ENCODE measurements at regions not wholly inside any gene's neighbourhood (a gene's known extent, or its start where the extent isn't known, plus 50 kb on each side); places are given as distances from the start of the nearest gene placed in this dataset.
"Not testable (repeated sequence)": the region's sequence is repeated elsewhere in the genome, so short reads cannot be mapped to it uniquely, and the experiment has no call there.

GRCh38 chr3:130826516-130827182 is 67.2 kb upstream of the ATP2C1 start:
- DNase-seq (ENCODE audit: low read depth in 1 of 2, low spot score in 1 of 2) = no peak
- H3K9me3 ChIP-seq (ENCODE audit: low read depth) = no peaks in the 10 kb centered on the region
- no peaks in the 10 kb centered on the region for H3K27me3 ChIP-seq
- no peak overlapping the region for H3K4me3 ChIP-seq
- H3K4me1 ChIP-seq (ENCODE audit: low read depth) = no peaks in the 10 kb centered on the region
- TF ChIP-seq CTCF (IDR thresholded peaks at IDR 0.05; ENCODE audit: low read depth, low read length) = no peak
- H3K27ac ChIP-seq = no peak overlapping the region
- H3K36me3 ChIP-seq = no peaks in the 10 kb centered on the region

- no peak for TF ChIP-seq CTCF (IDR thresholded peaks at IDR 0.05; ENCODE audit: low read depth, low read length)
- no peaks in the 10 kb centered on the region for H3K9me3 ChIP-seq (ENCODE audit: low read depth)
- no peak overlapping the region for H3K4me3 ChIP-seq
- no peaks in the 10 kb centered on the region for H3K4me1 ChIP-seq (ENCODE audit: low read depth)
- H3K27me3 ChIP-seq = no peaks in the 10 kb centered on the region
- no peak overlapping the region for H3K27ac ChIP-seq
- no peak for DNase-seq (ENCODE audit: low read depth in 1 of 2, low spot score in 1 of 2)
- no peaks in the 10 kb centered on the region for H3K36me3 ChIP-seq
Measured at GRCh38 chr3:130827486-130827885, 66.4 kb upstream of the ATP2C1 start.

GRCh38 chr3:130828948-130829947 is 64.6 kb upstream of the ATP2C1 start:
- DNase-seq (ENCODE audit: low read depth in 1 of 2, low spot score in 1 of 2) = no peak
- H3K4me1 ChIP-seq (ENCODE audit: low read depth) = no peaks in the 10 kb centered on the region
- no peaks in the 10 kb centered on the region for H3K9me3 ChIP-seq (ENCODE audit: low read depth)
- no peak overlapping the region for H3K27ac ChIP-seq
- H3K4me3 ChIP-seq = no peak overlapping the region
- H3K27me3 ChIP-seq = no peaks in the 10 kb centered on the region
- no peak for TF ChIP-seq CTCF (IDR thresholded peaks at IDR 0.05; ENCODE audit: low read depth, low read length)
- H3K36me3 ChIP-seq = no peaks in the 10 kb centered on the region

- H3K9me3 ChIP-seq (ENCODE audit: low read depth) = no peaks in the 10 kb centered on the region
- DNase-seq (ENCODE audit: low read depth in 1 of 2, low spot score in 1 of 2) = no peak
- no peak for TF ChIP-seq CTCF (IDR thresholded peaks at IDR 0.05; ENCODE audit: low read depth, low read length)
- no peak overlapping the region for H3K27ac ChIP-seq
- no peaks in the 10 kb centered on the region for H3K36me3 ChIP-seq
- no peak overlapping the region for H3K4me3 ChIP-seq
- H3K27me3 ChIP-seq = no peaks in the 10 kb centered on the region
- no peaks in the 10 kb centered on the region for H3K4me1 ChIP-seq (ENCODE audit: low read depth)
Measured at GRCh38 chr3:130831719-130832400, 62.0 kb upstream of the ATP2C1 start.

GRCh38 chr3:130832401-130832746 is 61.5 kb upstream of the ATP2C1 start:
- H3K27me3 ChIP-seq; H3K36me3 ChIP-seq; H3K4me3 ChIP-seq; H3K4me1 ChIP-seq (ENCODE audit: low read depth); DNase-seq (ENCODE audit: low read depth in 1 of 2, low spot score in 1 of 2); H3K27ac ChIP-seq; H3K9me3 ChIP-seq (ENCODE audit: low read depth): not testable (repeated sequence)
